ENCODE measurements at regions not wholly inside any gene's neighbourhood (a gene's known extent, or its start where the extent isn't known, plus 50 kb on each side); places are given as distances from the start of the nearest gene placed in this dataset.
"Not testable (repeated sequence)": the region's sequence is repeated elsewhere in the genome, so short reads cannot be mapped to it uniquely, and the experiment has no call there.

GRCh38 chr4:115965588-115965987, 852.2 kb upstream of the NDST4 start:
- Histone ChIP-seq H3K9ac (ENCODE audit: insufficient read depth, low read length) (no peak overlapping the region), H3K36me3 (ENCODE audit: control insufficient read depth, insufficient read depth, low read length) (no peaks in the 10 kb centered on the region), H3K27me3 (ENCODE audit: control insufficient read depth, insufficient read depth, low read length) (no peaks in the 10 kb centered on the region), H3K4me2 (ENCODE audit: extremely low read depth, insufficient read depth, low read length) (no peak overlapping the region), H3K4me3 (replicated peaks in 1 of 4; ENCODE audit: control extremely low read depth in 1 of 4, insufficient read depth in 1 of 4, low read depth in 3 of 4, low read length in 4 of 4) (no peak overlapping the region), H3K79me2 (ENCODE audit: control insufficient read depth, insufficient read depth, low read length) (no peaks in the 10 kb centered on the region), H3K9me3 (ENCODE audit: control insufficient read depth, insufficient read depth, low read depth, low read length) (no peaks in the 10 kb centered on the region), H3K4me1 (ENCODE audit: control insufficient read depth, extremely low read depth, insufficient read depth, low read length) (no peaks in the 10 kb centered on the region), H2AFZ (ENCODE audit: low read length) (no peak overlapping the region), H3K27ac (ENCODE audit: insufficient read depth, low read length) (no peak overlapping the region), H4K20me1 (ENCODE audit: control insufficient read depth, extremely low read depth, insufficient read depth, low read length) (no peaks in the 10 kb centered on the region)
- DNase-seq (ENCODE audit: low read depth in 2 of 2) = no peak
- TF ChIP-seq CTCF (conservative IDR thresholded peaks at IDR 0.05 in 1 of 2, IDR thresholded peaks at IDR 0.05 in 1 of 2; ENCODE audit: low read depth in 1 of 2, low read length in 2 of 2) (no peak), EZH2 (IDR thresholded peaks at IDR 0.05; ENCODE audit: low read length, missing control alignments) (no peak)

GRCh38 chr4:115956054-115956796, 842.8 kb upstream of the NDST4 start:
- DNase-seq (ENCODE audit: low read depth in 2 of 2) = not testable (repeated sequence)

GRCh38 chr4:115950806-115951205, 837.4 kb upstream of the NDST4 start:
- H3K4me2 ChIP-seq (ENCODE audit: extremely low read depth, insufficient read depth, low read length) = no peak overlapping the region
- no peak overlapping the region for H3K4me3 ChIP-seq (replicated peaks in 1 of 4; ENCODE audit: control extremely low read depth in 1 of 4, insufficient read depth in 1 of 4, low read depth in 3 of 4, low read length in 4 of 4)
- TF ChIP-seq CTCF (conservative IDR thresholded peaks at IDR 0.05 in 1 of 2, IDR thresholded peaks at IDR 0.05 in 1 of 2; ENCODE audit: low read depth in 1 of 2, low read length in 2 of 2) (no peak), EZH2 (IDR thresholded peaks at IDR 0.05; ENCODE audit: low read length, missing control alignments) (no peak)
- DNase-seq (ENCODE audit: low read depth in 2 of 2) = no peak
- no peaks in the 10 kb centered on the region for H3K9me3 ChIP-seq (ENCODE audit: control insufficient read depth, insufficient read depth, low read depth, low read length)
- no peaks in the 10 kb centered on the region for H3K36me3 ChIP-seq (ENCODE audit: control insufficient read depth, insufficient read depth, low read length)
- H3K4me1 ChIP-seq (ENCODE audit: control insufficient read depth, extremely low read depth, insufficient read depth, low read length) = no peaks in the 10 kb centered on the region
- no peaks in the 10 kb centered on the region for H4K20me1 ChIP-seq (ENCODE audit: control insufficient read depth, extremely low read depth, insufficient read depth, low read length)
- H3K27ac ChIP-seq (ENCODE audit: insufficient read depth, low read length) = no peak overlapping the region
- H2AFZ ChIP-seq (ENCODE audit: low read length) = no peak overlapping the region
- no peaks in the 10 kb centered on the region for H3K27me3 ChIP-seq (ENCODE audit: control insufficient read depth, insufficient read depth, low read length)
- H3K79me2 ChIP-seq (ENCODE audit: control insufficient read depth, insufficient read depth, low read length) = no peaks in the 10 kb centered on the region
- H3K9ac ChIP-seq (ENCODE audit: insufficient read depth, low read length) = no peak overlapping the region

More at GRCh38 chr4:115956054-115956796, 842.8 kb upstream of the NDST4 start:
- H3K27me3 ChIP-seq (ENCODE audit: control insufficient read depth, insufficient read depth, low read length); H3K9me3 ChIP-seq (ENCODE audit: control insufficient read depth, insufficient read depth, low read depth, low read length); H2AFZ ChIP-seq (ENCODE audit: low read length); H3K9ac ChIP-seq (ENCODE audit: insufficient read depth, low read length); H3K27ac ChIP-seq (ENCODE audit: insufficient read depth, low read length); H3K4me1 ChIP-seq (ENCODE audit: control insufficient read depth, extremely low read depth, insufficient read depth, low read length); H3K79me2 ChIP-seq (ENCODE audit: control insufficient read depth, insufficient read depth, low read length); H4K20me1 ChIP-seq (ENCODE audit: control insufficient read depth, extremely low read depth, insufficient read depth, low read length); H3K4me2 ChIP-seq (ENCODE audit: extremely low read depth, insufficient read depth, low read length); H3K4me3 ChIP-seq (replicated peaks in 1 of 4; ENCODE audit: control extremely low read depth in 1 of 4, insufficient read depth in 1 of 4, low read depth in 3 of 4, low read length in 4 of 4); H3K36me3 ChIP-seq (ENCODE audit: control insufficient read depth, insufficient read depth, low read length): not testable (repeated sequence)

- not testable (repeated sequence) for H3K9ac ChIP-seq (ENCODE audit: insufficient read depth, low read length); H2AFZ ChIP-seq (ENCODE audit: low read length); H3K36me3 ChIP-seq (ENCODE audit: control insufficient read depth, insufficient read depth, low read length); H3K79me2 ChIP-seq (ENCODE audit: control insufficient read depth, insufficient read depth, low read length); H3K4me3 ChIP-seq (replicated peaks in 1 of 4; ENCODE audit: control extremely low read depth in 1 of 4, insufficient read depth in 1 of 4, low read depth in 3 of 4, low read length in 4 of 4); DNase-seq (ENCODE audit: low read depth in 2 of 2); H3K27me3 ChIP-seq (ENCODE audit: control insufficient read depth, insufficient read depth, low read length); H3K9me3 ChIP-seq (ENCODE audit: control insufficient read depth, insufficient read depth, low read depth, low read length); H3K4me1 ChIP-seq (ENCODE audit: control insufficient read depth, extremely low read depth, insufficient read depth, low read length); H3K27ac ChIP-seq (ENCODE audit: insufficient read depth, low read length); H3K4me2 ChIP-seq (ENCODE audit: extremely low read depth, insufficient read depth, low read length); H4K20me1 ChIP-seq (ENCODE audit: control insufficient read depth, extremely low read depth, insufficient read depth, low read length)
These were observed 836.7 kb upstream of the NDST4 start for GRCh38 chr4:115949974-115950743.
